DMS114 treated with DMSO at 0.1 percent for 48 hours (cell line): ENCODE measurements at regions not wholly inside any gene's neighbourhood (a gene's known extent, or its start where the extent isn't known, plus 50 kb on each side); places are given as distances from the start of the nearest gene placed in this dataset.

ENCODE experiments used
- DNase-seq: peaks from one replicate; lab custom pipeline; 2025; ENCODE audit not compliant: unreplicated experiment; lab: John Stamatoyannopoulos, UW

GRCh38 chr15:70214941-70215635 lies 117.4 kb upstream of the TLE3 start:
- DNase-seq, result no peak

- DNase-seq, result no peak
Measured at GRCh38 chr15:70214276-70214675, 116.6 kb upstream of the TLE3 start.

GRCh38 chr15:70213794-70214193 lies 116.1 kb upstream of the TLE3 start:
- no peak for DNase-seq

- DNase-seq, result no peak
Measured at GRCh38 chr15:70212963-70213315, 115.2 kb upstream of the TLE3 start.

- no peak for DNase-seq
Measured at GRCh38 chr15:70212286-70212962, 114.7 kb upstream of the TLE3 start.

GRCh38 chr15:70210528-70210927 lies 112.8 kb upstream of the TLE3 start:
- DNase-seq, result no peak

GRCh38 chr15:70210076-70210475 lies 112.4 kb upstream of the TLE3 start:
- no peak for DNase-seq

- DNase-seq, result no peak
Measured at GRCh38 chr15:70209499-70209898, 111.8 kb upstream of the TLE3 start.

- no peak for DNase-seq
Measured at GRCh38 chr15:70208332-70208731, 110.6 kb upstream of the TLE3 start.

- DNase-seq, result no peak
Measured at GRCh38 chr15:70206668-70207067, 109.0 kb upstream of the TLE3 start.

GRCh38 chr15:70204652-70205051 lies 106.9 kb upstream of the TLE3 start:
- DNase-seq, result no peak

GRCh38 chr15:70203981-70204560 lies 106.4 kb upstream of the TLE3 start:
- no peak for DNase-seq

- no peak for DNase-seq
Measured at GRCh38 chr15:70202756-70203155, 105.0 kb upstream of the TLE3 start.

- no peak for DNase-seq
Measured at GRCh38 chr15:70201425-70201775, 103.7 kb upstream of the TLE3 start.

- no peak for DNase-seq
Measured at GRCh38 chr15:70200511-70201424, 103.1 kb upstream of the TLE3 start.

GRCh38 chr15:70199540-70200410 lies 102.1 kb upstream of the TLE3 start:
- DNase-seq, result no peak

GRCh38 chr15:70199124-70199482 lies 101.4 kb upstream of the TLE3 start:
- DNase-seq, result no peak

- DNase-seq, result no peak
Measured at GRCh38 chr15:70198441-70199123, 100.9 kb upstream of the TLE3 start.

- no peak for DNase-seq
Measured at GRCh38 chr15:70197945-70198361, 100.2 kb upstream of the TLE3 start.

- DNase-seq, result no peak
Measured at GRCh38 chr15:70197318-70197944, 99.7 kb upstream of the TLE3 start.
